ENCODE measurements at regions not wholly inside any gene's neighbourhood (a gene's known extent, or its start where the extent isn't known, plus 50 kb on each side); places are given as distances from the start of the nearest gene placed in this dataset.

DNA sequence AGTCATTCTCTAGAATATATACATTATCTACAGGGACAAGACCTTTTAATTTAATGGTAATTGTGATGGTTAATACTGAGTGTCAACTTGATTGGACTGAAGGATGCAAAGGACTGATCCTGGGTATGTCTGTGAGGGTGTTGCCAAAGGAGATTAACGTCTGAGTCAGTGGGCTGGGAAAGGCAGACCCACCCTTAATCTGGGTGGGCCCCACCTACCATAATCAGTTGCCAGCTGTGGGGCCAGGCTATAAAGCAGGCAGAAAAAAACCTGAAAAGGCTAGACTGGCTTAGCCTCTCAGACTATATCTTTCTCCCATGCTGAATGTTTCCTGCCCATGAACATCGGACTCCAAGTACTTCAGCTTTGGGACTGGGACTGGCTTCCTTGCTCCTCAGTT, 112.2 kb upstream of the SMC2 start:
- TF ChIP-seq CTCF (IDR thresholded peaks at IDR 0.05; ENCODE audit: low read depth, low read length) (no peak), POLR2A (IDR thresholded peaks at IDR 0.05; ENCODE audit: extremely low read depth, insufficient read length) (no peak), MAX (IDR thresholded peaks at IDR 0.05; ENCODE audit: low read depth, low read length) (no peak), MYC (IDR thresholded peaks at IDR 0.05; ENCODE audit: low read depth, low read length) (no peak)

Measured in NB4 (cell line).